B cell (primary cell): ENCODE measurements at regions not wholly inside any gene's neighbourhood (a gene's known extent, or its start where the extent isn't known, plus 50 kb on each side); places are given as distances from the start of the nearest gene placed in this dataset.

Experiments
- CTCF ChIP-seq: fragments of 200-600 bp; IDR thresholded peaks from one replicate; pipeline ENCODE4 v1.8.0; 2022; ENCODE audit warnings: antibody characterized with exemption, mild to moderate bottlenecking
- EZH2 ChIP-seq: IDR thresholded peaks from 2 replicates; pipeline ENCODE4 v1.6.1; 2012; ENCODE audit warnings: borderline replicate concordance, low read depth, mild to moderate bottlenecking, moderate library complexity, low read length; ENCODE audit not compliant: insufficient read depth, poor library complexity, severe bottlenecking

- TF ChIP-seq CTCF (no peak), EZH2 (no peak)
Measured at GRCh38 chr20:60317401-60317800, 359.2 kb downstream of the CDH26 start.
